Stomach smooth muscle (tissue), 2 donors: ENCODE measurements at regions not wholly inside any gene's neighbourhood (a gene's known extent, or its start where the extent isn't known, plus 50 kb on each side); places are given as distances from the start of the nearest gene placed in this dataset.

Experiments used
- H3K27ac ChIP-seq: one replicate; pipeline ENCODE4 v1.7.0; 2013; ENCODE audit warnings: mild to moderate bottlenecking, low read length, inconsistent platforms
- H3K27me3 ChIP-seq, 2 donors: one replicate each; pipeline ENCODE4 v1.7.0; 2013; ENCODE audit warnings: low read length in 2 of 2; ENCODE audit not compliant: insufficient read depth in 2 of 2, control insufficient read depth in 1 of 2
- H3K36me3 ChIP-seq, 2 donors: one replicate each; pipeline ENCODE4 v1.7.0; 2013; ENCODE audit warnings: low read length in 2 of 2; ENCODE audit not compliant: control insufficient read depth in 2 of 2, insufficient read depth in 2 of 2
- H3K4me1 ChIP-seq: one replicate; pipeline ENCODE4 v1.7.0; 2013; ENCODE audit warnings: low read length; ENCODE audit not compliant: control insufficient read depth, insufficient read depth
- H3K4me3 ChIP-seq, 2 donors: one replicate each; pipeline ENCODE4 v1.7.0; 2013; ENCODE audit warnings: low read length in 2 of 2
- H3K9ac ChIP-seq, 2 donors: one replicate each; pipeline ENCODE4 v1.7.0; 2013; ENCODE audit warnings: low read length in 2 of 2, mild to moderate bottlenecking in 1 of 2
- H3K9me3 ChIP-seq, 2 donors: one replicate each; pipeline ENCODE4 v1.7.0; 2013; ENCODE audit warnings: low read length in 2 of 2; ENCODE audit not compliant: control insufficient read depth in 2 of 2
- donor health status: healthy.
- donor health status: Pancreatic carcinoma.

DNA sequence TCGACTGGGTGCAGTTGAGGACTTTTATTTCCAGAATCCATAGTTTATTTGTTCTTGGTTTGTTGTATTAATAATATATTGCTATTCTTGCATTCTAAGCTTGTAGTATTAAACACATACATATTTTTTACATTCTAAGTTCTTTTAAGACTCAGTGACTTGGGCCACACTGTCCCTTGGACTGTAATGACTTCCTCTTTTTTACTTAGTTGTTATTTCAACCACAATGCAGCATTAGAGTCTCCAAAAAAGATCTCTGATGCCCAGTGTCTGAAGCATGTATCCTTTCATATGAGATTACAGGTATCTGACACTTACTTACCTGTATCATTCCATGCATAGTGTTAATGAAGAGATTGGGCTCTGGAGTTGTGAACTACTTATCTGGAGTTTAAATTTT lies 864.9 kb upstream of the PCDH20 start:
- Histone ChIP-seq H3K36me3 (no peaks in the 10 kb centered on the region), H3K9me3 (peaks cover 0 to 4% of the 10 kb centered on the region in 2 donors), H3K4me3 (no peak overlapping the region), H3K27ac (no peak overlapping the region), H3K9ac (no peak overlapping the region), H3K4me1 (no peaks in the 10 kb centered on the region), H3K27me3 (no peaks in the 10 kb centered on the region)

DNA sequence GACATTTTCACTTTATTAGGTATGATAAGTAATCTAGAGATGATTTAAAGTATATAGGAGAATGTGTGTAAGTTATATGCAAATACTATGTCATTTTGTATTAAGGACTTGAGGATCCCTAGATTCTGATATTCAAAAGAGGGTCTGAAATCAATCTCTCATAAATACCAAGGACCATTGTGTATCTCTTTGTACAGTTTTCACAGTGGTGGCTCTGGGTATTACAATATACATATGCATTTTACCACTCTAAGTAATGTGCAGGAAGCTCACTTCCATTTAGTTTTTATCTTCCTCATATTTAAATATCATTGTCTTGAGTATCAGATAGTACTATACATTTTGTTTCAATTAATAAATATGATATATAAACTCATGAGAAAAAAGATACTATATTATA lies 862.6 kb upstream of the PCDH20 start:
- Histone ChIP-seq H3K9ac (no peak overlapping the region), H3K36me3 (no peaks in the 10 kb centered on the region), H3K9me3 (no peaks in the 10 kb centered on the region)

DNA sequence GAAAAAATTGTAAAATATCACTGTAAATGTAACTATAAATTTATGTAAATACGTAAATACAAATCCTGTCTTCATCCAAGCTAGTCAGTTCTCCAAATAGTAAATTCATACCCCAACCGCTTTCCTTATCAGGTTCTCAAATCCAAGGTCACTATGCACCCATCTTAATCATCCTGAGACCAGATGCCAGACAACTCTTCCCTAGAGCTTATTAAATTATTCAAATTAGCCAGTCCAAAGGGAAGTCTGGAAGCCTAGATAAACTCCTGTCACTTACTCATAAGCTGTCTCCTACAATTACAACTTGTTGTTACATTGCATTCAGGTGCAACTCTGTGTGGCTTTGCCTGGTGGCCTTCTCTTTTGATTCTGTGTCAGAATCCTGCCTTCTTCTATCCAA lies 836.1 kb upstream of the PCDH20 start:
- Histone ChIP-seq H3K27me3 (no peaks in the 10 kb centered on the region), H3K9ac (no peak overlapping the region)

More for the DNA sequence above, 862.6 kb upstream of the PCDH20 start:
- no peaks in the 10 kb centered on the region for H3K4me1 ChIP-seq
- no peaks in the 10 kb centered on the region for H3K27me3 ChIP-seq
- H3K4me3 ChIP-seq = no peak overlapping the region
- H3K27ac ChIP-seq = no peak overlapping the region

DNA sequence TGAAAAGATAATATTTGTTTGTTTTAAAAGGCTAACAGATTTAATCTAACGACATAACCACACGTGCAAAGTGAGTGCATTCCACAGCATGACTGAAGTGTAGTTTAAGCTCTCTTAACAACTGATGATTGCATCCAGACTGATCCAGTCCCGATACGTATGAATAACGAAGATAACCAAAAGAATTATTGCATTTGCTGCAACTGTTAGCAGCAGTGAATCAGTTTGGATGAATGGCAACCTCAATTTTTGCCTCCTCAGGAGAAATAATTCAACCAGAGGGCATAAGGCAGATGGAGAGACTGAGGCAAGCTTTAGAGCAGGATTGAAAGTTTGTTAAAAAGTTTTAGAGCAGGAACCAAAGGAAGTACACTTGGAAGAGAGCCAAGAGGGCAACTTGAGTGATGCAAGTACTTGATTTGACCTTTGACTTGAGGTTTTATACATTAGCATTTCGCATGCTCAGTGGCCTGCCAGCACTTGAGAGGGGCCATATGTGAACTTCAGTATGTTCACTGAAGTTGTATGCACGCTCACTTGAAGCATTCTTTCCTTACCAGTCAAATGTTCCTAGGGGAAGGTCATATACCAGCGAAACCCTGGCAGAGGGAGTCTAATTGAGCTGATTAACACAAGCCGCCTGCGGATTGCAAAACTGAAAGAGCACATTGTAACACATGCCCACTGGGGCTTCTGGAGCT lies 835.0 kb upstream of the PCDH20 start:
- Histone ChIP-seq H3K4me3 (no peak overlapping the region), H3K36me3 (no peaks in the 10 kb centered on the region), H3K27me3 (no peaks in the 10 kb centered on the region), H3K4me1 (no peaks in the 10 kb centered on the region), H3K27ac (no peak overlapping the region), H3K9ac (no peak overlapping the region), H3K9me3 (no peaks in the 10 kb centered on the region)

More for the DNA sequence above, 836.1 kb upstream of the PCDH20 start:
- no peaks in the 10 kb centered on the region for H3K9me3 ChIP-seq
- H3K4me1 ChIP-seq = no peaks in the 10 kb centered on the region
- H3K27ac ChIP-seq = no peak overlapping the region
- no peak overlapping the region for H3K4me3 ChIP-seq
- H3K36me3 ChIP-seq = no peaks in the 10 kb centered on the region

DNA sequence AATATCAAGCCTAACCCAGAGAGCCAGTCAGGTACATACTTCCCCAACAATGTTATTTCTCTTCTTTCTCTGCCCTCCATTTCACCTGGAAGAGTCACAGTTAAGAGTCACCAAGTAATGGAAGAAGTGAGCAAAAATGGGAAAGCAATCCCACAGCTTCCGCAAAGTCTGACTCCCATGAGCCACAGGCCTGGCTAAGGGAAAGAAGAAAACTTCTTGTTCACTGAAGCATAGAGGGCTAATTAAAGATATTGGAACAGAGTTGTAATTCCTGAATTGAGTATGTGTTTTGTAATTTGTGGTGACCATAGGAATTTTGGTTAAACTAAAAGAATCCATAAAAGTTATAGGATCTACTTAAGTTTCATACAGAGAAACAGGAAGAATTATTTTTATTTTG lies 830.9 kb upstream of the PCDH20 start:
- Histone ChIP-seq H3K4me3 (no peak overlapping the region), H3K9me3 (no peaks in the 10 kb centered on the region), H3K27me3 (no peaks in the 10 kb centered on the region), H3K9ac (no peak overlapping the region), H3K4me1 (no peaks in the 10 kb centered on the region), H3K27ac (no peak overlapping the region), H3K36me3 (no peaks in the 10 kb centered on the region)

DNA sequence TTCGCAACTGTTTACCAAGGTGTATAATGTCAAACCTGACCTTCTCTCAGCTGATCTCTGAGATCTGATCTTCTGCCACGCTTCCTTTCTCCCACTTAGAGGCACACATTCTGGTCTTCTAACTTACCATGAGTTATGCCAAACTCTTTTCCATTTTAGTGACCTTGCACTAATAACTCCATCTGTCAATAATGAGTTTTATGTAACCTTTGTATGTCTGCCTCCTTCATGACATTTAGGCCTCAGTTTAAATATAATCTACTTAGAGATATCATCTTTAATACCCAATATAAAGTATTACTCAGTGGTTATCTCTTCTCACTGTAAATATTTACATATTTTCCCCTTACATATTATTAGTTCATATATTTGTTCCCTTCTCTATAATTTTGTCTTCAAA lies 827.5 kb upstream of the PCDH20 start:
- Histone ChIP-seq H3K9ac (no peak overlapping the region), H3K4me3 (no peak overlapping the region), H3K9me3 (no peaks in the 10 kb centered on the region), H3K4me1 (no peaks in the 10 kb centered on the region), H3K27me3 (no peaks in the 10 kb centered on the region), H3K27ac (no peak overlapping the region), H3K36me3 (no peaks in the 10 kb centered on the region)

DNA sequence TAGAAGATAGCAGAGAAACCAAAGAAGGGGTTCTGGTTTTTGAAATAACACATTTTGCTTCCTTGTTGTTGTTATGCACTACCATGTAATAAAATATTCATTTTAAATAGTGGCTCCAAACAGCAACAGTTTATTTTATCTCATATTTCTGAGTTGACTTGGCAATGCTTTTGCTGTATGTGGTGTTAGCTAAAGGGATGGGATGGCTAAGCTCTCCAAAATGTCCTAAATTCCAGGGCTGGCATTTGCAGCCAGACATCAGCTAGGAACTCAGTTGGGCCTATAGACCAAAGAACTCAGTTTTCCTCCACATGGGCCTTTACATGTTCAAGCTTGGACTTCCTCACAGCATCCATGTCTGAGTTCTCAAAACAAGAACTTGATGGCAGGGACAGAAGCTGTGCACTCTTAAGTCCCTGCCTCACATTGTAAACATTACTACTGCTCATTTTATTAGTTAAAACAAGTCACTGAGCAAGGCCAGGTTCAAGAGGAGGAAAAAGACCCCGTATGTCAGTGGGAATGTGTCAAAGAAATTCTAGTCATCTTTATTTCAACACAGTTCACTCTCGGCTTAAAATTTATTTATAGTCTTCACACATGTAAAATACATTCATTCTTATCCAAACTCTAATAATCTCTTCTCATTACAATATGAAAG lies 819.3 kb upstream of the PCDH20 start:
- Histone ChIP-seq H3K9ac (no peak overlapping the region), H3K27ac (no peak overlapping the region), H3K9me3 (no peaks in the 10 kb centered on the region), H3K36me3 (no peaks in the 10 kb centered on the region), H3K4me3 (no peak overlapping the region), H3K27me3 (no peaks in the 10 kb centered on the region), H3K4me1 (no peaks in the 10 kb centered on the region)

DNA sequence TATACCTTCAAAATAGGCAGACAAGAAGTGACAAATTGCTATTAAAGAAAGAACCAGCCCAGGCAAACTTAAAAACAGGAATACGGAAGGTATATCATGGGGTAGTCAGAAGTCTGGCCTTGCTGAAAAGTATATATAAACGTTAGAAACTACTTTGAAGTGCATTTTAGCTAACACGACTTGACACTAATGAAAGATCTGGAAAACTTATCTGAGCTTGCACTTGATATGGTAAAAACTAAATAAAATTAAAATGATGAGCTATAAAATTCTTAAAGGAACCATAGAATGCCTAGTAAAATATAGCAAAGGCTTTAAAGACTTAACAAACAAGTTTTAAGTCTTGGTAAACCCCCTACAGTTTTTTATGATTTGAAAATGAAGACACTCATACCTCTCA lies 795.3 kb upstream of the PCDH20 start:
- H3K27me3 ChIP-seq = no peaks in the 10 kb centered on the region
- no peaks in the 10 kb centered on the region for H3K9me3 ChIP-seq
- no peaks in the 10 kb centered on the region for H3K4me1 ChIP-seq
- no peak overlapping the region for H3K27ac ChIP-seq
- H3K36me3 ChIP-seq = no peaks in the 10 kb centered on the region
- H3K9ac ChIP-seq = no peak overlapping the region
- H3K4me3 ChIP-seq = no peak overlapping the region

DNA sequence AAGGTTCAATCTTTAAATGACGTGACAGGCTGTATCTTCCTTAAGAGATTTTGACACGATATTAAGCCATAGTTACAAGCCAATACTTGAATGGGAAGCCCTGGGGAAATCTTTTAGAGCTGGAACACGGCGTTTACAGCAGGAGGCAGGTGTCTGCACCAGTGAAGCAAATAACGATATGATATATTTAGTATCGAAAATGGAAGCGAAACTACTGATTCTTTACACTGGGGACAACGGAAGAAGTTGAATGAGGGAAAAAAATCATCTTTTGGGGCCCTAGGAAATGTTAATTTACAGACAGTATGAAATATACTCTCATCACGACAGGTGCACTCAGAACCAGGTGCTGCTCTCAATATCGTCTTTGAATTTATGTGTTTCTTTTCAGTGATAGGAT lies 793.9 kb upstream of the PCDH20 start:
- no peaks in the 10 kb centered on the region for H3K27me3 ChIP-seq
- no peak overlapping the region for H3K27ac ChIP-seq
- H3K36me3 ChIP-seq = no peaks in the 10 kb centered on the region
- H3K9me3 ChIP-seq = no peaks in the 10 kb centered on the region
- no peak overlapping the region for H3K4me3 ChIP-seq
- H3K4me1 ChIP-seq = no peaks in the 10 kb centered on the region
- H3K9ac ChIP-seq = no peak overlapping the region

DNA sequence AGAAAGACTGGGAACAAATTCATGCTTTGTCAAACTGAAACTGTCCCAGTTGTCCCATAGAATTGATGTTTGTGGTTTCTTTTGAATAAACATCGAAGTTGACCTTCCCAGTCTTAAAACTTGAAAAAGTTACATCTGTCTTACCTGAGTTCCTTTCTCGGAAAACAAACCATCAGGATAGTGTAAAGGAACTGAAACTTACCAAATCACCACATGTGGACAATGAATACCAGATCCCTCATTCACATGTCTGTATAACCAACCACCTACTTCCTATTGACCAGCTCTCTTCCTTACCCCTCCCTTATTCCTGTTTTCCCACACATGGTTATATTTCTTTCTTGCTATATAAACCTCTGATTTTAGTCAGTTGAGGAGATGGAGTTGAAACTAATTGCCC lies 791.7 kb upstream of the PCDH20 start:
- Histone ChIP-seq H3K9me3 (no peaks in the 10 kb centered on the region), H3K4me3 (no peak overlapping the region), H3K4me1 (no peaks in the 10 kb centered on the region), H3K36me3 (no peaks in the 10 kb centered on the region), H3K9ac (no peak overlapping the region), H3K27me3 (no peaks in the 10 kb centered on the region), H3K27ac (no peak overlapping the region)

DNA sequence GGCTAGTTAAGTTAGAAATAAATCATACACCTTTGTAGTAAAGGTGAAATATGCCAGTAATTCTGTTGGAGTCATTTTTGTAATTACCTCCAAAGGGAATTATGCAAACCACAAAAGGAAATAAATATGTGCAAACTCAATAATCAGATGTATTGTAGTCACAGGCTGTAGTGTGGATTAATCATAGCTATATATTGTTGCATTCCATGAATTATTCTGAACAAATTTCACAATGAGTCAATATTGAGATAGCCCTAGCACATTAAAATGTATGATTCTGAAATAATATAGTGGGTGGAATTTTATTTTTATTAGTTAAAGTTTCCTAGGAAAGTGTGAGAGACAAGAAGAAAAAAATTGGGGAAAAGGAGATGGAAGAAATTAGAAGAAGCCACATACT lies 790.5 kb upstream of the PCDH20 start:
- H3K36me3 ChIP-seq = no peaks in the 10 kb centered on the region
- H3K9me3 ChIP-seq = no peaks in the 10 kb centered on the region
- H3K4me1 ChIP-seq = no peaks in the 10 kb centered on the region
- H3K4me3 ChIP-seq = no peak overlapping the region
- H3K27me3 ChIP-seq = no peaks in the 10 kb centered on the region
- no peak overlapping the region for H3K27ac ChIP-seq
- no peak overlapping the region for H3K9ac ChIP-seq
